Left colon (tissue), 2 donors: ENCODE measurements at regions not wholly inside any gene's neighbourhood (a gene's known extent, or its start where the extent isn't known, plus 50 kb on each side); places are given as distances from the start of the nearest gene placed in this dataset.

ENCODE experiments used
- ATAC-seq: fragments of 200-7000 bp; cut with Tn5 transposase; one replicate; pipeline ENCODE4 v1.9.1; 2020; ENCODE audit warnings: mild to moderate bottlenecking, moderate library complexity
- DNase-seq, 2 donors: peaks; one replicate each; pipeline ENCODE4 v3.0.0-alpha.2; 2020
- intact Hi-C, 2 donors: fragments of 100-400 bp; cut with DNase I in 1 of 2; cut with micrococcal nuclease in 1 of 2; formaldehyde crosslinking; loops; one replicate each; pipeline versions ENCODE4 v1.11.2 to v1.14.0; 2022; cut with DNase I, micrococcal nuclease
- donor health status: DM: no; HTN: no; CAD: no.
- donor health status: DM: yes; HTN: yes; CAD: no.

DNA sequence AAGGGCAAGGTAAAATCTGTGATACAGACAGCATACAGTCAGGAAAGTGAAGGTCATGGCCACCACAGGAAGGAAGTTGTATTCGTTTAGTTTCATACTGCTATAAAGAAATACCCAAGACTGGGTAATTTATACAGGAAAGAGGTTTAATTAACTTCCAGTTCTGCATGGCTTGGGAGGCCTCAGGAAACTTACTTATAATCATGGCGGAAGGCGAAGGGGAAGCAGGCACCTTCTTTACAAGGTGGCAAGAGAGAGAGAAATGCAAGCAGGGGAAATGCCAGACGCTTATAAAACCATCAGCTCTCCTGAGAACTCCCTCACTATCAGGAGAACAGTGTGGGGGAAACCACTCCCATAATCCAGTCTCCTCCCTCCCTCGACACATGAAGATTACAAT, 353.7 kb upstream of the SEMA6D start:
- DNase-seq (no peak), ATAC-seq (no peak)
- intact Hi-C loops, result no loop called here

GRCh38 chr15:47364230-47365141, 352.8 kb upstream of the SEMA6D start:
- ATAC-seq, result no peak
- DNase-seq, result no peak
- intact Hi-C loops, result no loop called here

DNA sequence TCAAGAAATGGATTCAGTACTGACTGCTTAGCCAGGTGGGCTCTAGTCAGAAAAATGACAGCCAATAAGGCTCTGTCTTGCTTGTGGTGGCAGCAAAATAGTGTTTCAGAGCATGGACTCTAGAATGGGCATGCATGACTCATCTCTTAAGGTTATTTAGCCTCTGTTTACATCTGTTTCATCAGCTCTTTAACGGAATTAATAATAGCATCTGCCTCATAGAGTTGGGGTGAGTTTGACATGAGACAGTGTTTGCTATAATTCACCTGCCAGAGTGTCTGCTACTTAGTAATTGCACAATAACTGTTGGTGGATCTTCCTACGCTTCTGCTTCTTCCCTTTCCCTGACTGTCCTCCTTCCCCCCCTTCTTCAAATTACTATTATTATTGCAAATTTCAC, 350.4 kb upstream of the SEMA6D start:
- DNase-seq (no peak), ATAC-seq (no peak)
- intact Hi-C loops, result no loop called here

GRCh38 chr15:47367726-47368390, 349.4 kb upstream of the SEMA6D start:
- DNase-seq (no peak), ATAC-seq (no peak)
- intact Hi-C loops, result no loop called here

- ATAC-seq (no peak), DNase-seq (no peak)
- intact Hi-C loops, result no loop called here
Observed at GRCh38 chr15:47371939-47372338, 345.4 kb upstream of the SEMA6D start.

DNA sequence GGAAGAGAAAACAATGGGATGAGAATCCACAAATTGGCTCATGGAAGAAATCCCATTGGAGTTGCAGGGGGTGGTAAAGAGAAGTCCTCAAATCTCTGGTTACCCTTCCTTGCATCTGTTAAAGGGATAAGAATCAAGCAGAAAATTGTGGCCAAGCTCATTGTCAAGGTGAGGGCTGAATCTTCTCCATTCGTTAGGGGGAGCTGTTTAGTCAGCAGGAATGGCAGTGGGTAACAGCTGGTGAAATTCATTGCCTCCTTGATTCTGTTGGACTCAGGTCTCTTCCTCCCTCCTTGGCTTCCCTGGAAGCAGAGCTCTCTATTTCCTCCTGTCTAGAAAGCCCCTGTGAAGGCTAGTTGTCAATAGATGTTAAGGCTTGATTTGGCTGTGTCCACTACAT, 343.1 kb upstream of the SEMA6D start:
- ATAC-seq, result no peak
- no peak for DNase-seq
- intact Hi-C loops, result no loop called here

DNA sequence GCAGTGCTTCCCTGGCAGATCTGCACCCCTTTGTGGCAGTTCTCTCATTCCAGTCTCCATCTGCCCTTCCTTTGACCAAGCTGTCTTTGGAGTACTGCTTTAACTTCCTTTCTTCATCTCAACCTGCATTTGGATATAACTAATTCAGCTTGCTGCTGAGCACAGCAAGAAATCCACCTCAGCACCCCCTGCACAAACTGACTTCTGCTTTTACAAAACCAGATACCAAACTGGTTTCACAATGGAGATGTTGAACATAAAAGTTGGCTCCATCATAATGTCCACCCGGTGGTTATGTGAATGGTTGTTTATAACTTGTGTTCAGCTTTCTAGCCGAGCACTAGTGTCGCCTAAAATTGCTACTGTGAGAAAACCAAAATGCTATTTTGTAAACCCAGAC, 341.1 kb upstream of the SEMA6D start:
- DNase-seq (no peak), ATAC-seq (no peak)
- intact Hi-C loops, result no loop called here

DNA sequence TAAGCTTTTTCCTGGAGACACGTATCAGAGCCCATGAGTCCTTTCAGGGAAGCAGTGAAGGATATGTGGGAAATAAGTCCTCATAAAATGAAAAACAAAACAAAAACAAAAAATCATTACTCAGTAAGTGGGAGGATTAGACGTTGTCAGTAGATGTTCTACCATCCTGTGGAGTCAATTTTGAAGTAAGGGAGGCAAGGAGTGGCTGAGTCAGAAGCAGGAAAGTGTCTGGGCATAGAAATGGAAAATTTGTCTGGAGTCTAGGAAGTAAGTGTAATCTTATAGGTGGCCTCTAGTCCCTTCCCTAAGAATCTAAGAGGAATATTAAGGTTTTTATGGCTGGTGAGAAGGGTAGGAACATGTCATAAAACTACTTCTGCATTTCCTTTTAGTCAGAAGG, 339.8 kb upstream of the SEMA6D start:
- intact Hi-C loops, result no loop called here
- DNase-seq, result no peak
- no peak for ATAC-seq

DNA sequence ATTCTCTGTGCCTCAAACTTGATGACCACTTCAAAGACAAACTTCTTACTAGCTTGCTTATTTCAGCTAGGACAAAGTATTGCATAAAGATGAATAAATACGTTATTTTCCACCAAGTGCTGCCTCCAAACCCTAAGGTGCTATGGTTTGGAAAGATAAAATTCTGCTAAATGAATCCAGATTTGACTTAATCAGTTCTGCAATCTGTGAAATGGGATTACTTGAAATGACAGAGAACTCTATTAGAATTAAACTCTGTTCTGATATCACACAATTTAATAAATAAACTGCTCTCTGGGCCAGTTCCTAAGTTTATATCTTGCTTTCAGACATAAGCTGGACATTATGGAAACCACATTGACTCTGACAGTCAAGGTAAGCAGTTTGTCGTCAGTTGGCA, 338.8 kb upstream of the SEMA6D start:
- intact Hi-C loops, result no loop called here

GRCh38 chr15:47383102-47383501, 334.2 kb upstream of the SEMA6D start:
- ATAC-seq (no peak), DNase-seq (no peak)
- intact Hi-C loops, result no loop called here

More for the DNA sequence above, 338.8 kb upstream of the SEMA6D start:
- DNase-seq (no peak), ATAC-seq (no peak)

GRCh38 chr15:47383801-47384200, 333.5 kb upstream of the SEMA6D start:
- ATAC-seq, result no peak
- intact Hi-C loops, result no loop called here

GRCh38 chr15:47384341-47384740, 333.0 kb upstream of the SEMA6D start:
- intact Hi-C loops, result no loop called here
- DNase-seq (no peak), ATAC-seq (no peak)

More at GRCh38 chr15:47383801-47384200, 333.5 kb upstream of the SEMA6D start:
- DNase-seq, result no peak

GRCh38 chr15:47384776-47385175, 332.5 kb upstream of the SEMA6D start:
- intact Hi-C loops, result no loop called here
- DNase-seq, result no peak
- ATAC-seq, result no peak

DNA sequence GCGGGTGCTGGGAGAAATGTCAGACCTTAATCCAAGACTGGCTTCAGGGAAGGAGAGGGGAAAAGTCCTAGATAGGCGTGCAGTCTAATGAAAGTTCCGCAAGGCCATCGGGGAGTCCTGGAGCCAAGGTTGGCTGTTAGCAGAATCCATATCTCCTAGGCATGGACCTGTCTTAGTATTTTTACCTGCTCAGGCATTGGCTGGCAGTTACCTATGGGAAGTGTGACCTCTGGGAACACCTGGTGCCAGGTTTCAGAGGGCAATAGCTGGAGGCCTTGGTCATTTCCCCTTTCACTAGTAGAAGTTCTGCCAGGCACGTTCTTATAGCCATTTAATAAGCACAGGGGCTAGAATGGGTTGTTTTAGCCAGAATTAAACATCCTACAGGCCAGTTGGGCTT, 330.8 kb upstream of the SEMA6D start:
- DNase-seq, result no peak
- intact Hi-C loops, result no loop called here
- no peak for ATAC-seq

GRCh38 chr15:47388299-47388698, 329.0 kb upstream of the SEMA6D start:
- no peak for ATAC-seq
- intact Hi-C loops, result no loop called here
- DNase-seq, result no peak

DNA sequence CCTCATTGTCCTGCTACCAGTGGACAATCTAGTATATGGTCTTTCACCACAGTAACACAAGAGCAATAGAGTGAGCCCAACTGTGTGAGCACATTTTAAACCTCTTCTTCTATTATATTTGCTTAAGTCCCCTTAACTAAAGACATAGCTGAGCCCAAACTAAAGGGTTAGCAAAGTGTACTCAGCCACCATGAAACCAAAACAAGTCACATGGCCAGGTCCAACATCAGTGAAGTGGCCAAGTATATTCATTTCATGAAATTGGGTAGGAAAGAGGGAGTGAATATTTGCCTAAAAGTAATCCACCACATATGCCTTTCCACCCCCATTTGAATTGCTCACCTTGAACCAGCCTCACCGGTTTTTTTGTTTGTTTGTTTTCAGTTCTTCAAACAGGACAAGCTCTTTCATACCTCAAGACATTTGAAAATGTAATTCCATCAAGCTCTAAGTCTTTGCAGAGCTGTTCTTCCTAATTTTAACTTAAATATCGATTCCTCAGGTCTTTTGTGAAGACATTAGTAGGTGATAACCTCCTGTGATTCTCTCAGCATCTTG, 327.0 kb upstream of the SEMA6D start:
- ATAC-seq (no peak), DNase-seq (no peak)

DNA sequence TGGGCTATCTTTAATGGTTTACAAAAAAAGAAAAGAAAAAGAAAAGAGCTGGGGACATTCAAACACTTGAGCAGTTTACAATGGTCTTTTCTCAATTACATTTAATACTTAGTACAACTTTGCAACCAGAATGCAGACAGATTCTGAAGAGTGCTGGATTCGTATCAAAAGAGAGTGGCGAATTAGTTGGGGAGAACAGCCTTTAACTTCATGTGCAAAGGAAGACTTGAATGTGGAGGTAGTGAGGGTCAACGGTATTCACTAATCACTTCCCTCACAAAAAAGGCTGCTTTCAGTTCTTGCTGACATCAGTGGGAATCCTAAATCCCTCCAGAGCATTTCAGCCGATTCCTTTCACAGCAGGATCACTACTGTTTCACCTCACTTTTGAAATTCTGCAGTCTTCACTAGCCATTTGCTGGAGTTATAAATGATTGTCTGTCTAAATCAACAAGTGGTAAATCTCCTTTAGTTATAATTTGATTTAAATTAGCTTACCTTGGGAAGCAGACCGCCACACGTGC, 323.0 kb upstream of the SEMA6D start:
- no peak for ATAC-seq
- no peak for DNase-seq
- intact Hi-C loops, result no loop called here

More for the DNA sequence above, 327.0 kb upstream of the SEMA6D start:
- intact Hi-C loops, result no loop called here

DNA sequence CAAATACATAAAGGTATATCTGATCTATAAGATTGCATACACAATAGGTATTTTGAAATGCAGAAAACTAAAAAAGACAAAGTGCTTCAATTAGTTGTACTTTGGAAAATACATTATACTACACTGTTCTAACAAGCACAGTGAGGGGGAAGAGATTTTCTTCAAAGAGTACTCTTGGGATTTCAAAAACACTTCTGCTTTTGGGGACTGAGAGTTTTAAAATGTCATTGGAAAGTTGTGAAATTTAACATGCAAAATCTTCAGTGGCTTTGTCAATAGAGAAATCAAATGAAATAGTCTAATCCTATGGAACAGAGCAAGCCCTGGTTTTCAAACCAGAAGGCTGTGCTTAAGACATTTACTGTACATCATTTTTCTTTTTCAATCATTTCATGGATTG, 322.2 kb upstream of the SEMA6D start:
- ATAC-seq (no peak), DNase-seq (no peak)
- intact Hi-C loops, result no loop called here

- DNase-seq (no peak), ATAC-seq (no peak)
- intact Hi-C loops, result no loop called here
Observed at GRCh38 chr15:47397655-47398054, 319.6 kb upstream of the SEMA6D start.

GRCh38 chr15:47398132-47398531, 319.2 kb upstream of the SEMA6D start:
- no peak for DNase-seq
- intact Hi-C loops, result no loop called here
- ATAC-seq, result no peak
